Tibial artery (tissue), 4 donors: ENCODE measurements at regions not wholly inside any gene's neighbourhood (a gene's known extent, or its start where the extent isn't known, plus 50 kb on each side); places are given as distances from the start of the nearest gene placed in this dataset.
"Not testable (repeated sequence)": the region's sequence is repeated elsewhere in the genome, so short reads cannot be mapped to it uniquely, and the experiment has no call there.

Experiments
- DNase-seq, 2 donors: peaks; one replicate each; pipeline ENCODE4 v3.0.0-alpha.2; 2019
- H3K27ac ChIP-seq, 2 donors: fragments of 200-600 bp; sonication (generic) in 1 of 2; 1 replicate in 1 of 2; 2 replicates in 1 of 2; pipeline ENCODE4 v1.5.1; 2018 to 2019; ENCODE audit warnings: mild to moderate bottlenecking in 1 of 2
- H3K27me3 ChIP-seq, 2 donors: fragments of 200-600 bp; sonication (generic) in 1 of 2; one replicate each; pipeline versions ENCODE4 v1.5.1 to v1.6.0; 2016 to 2019
- H3K36me3 ChIP-seq, 3 donors: fragments of 200-600 bp; sonication (generic) in 2 of 3; one replicate each; pipeline ENCODE4 v1.5.1; 2016 to 2019; ENCODE audit warnings: mild to moderate bottlenecking in 2 of 3
- H3K4me1 ChIP-seq, 4 donors: fragments of 200-600 bp; sonication (generic) in 2 of 4; 1 replicate in 3 of 4; 2 replicates in 1 of 4; pipeline ENCODE4 v1.5.1; 2016 to 2019
- H3K4me3 ChIP-seq, 2 donors: fragments of 200-600 bp; sonication (generic) in 1 of 2; 1 replicate in 1 of 2; 2 replicates in 1 of 2; pipeline ENCODE4 v1.5.1; 2018 to 2019; ENCODE audit warnings: mild to moderate bottlenecking in 2 of 2
- H3K9me3 ChIP-seq, 3 donors: fragments of 200-600 bp; sonication (generic) in 1 of 3; one replicate each; pipeline ENCODE4 v1.5.1; 2016 to 2019
- intact Hi-C: fragments of 100-400 bp; cut with DNase I; formaldehyde crosslinking; loops from one replicate; pipeline ENCODE4 v1.15.0; 2023; ENCODE audit warnings: low total_unique reads
- TF ChIP-seq, protein P1 (sequence below), 2 experiments: fragments of 200-600 bp in 1 of 2; fragments of 450-650 bp in 1 of 2; IDR thresholded peaks; one replicate each; pipeline ENCODE4 v1.5.1; 2017 to 2019; ENCODE audit warnings: antibody characterized with exemption in 2 of 2, mild to moderate bottlenecking in 1 of 2, moderate library complexity in 1 of 2

DNA sequence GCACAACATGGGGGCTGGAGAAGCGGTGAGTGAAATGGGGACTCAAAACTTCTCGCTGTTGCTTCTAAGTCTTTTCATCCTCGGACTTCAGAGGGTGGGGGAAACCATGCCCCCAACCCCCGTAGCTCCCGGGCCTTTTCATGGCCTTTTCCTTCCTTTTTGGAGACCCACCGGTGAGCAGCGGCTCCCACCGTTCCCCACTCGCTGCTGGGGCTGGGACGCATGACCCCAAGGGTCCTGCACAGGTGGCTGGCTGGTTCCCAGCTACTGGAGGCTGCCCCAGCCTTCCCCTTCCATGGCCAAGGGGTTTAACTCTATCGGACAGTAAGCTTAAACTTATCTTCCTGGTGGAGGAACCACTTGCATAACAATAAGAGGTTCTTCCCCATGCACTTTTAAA is 194.3 kb upstream of the FERD3L start:
- H3K4me3 ChIP-seq, result no peak overlapping the region
- TF ChIP-seq, protein P1, sequence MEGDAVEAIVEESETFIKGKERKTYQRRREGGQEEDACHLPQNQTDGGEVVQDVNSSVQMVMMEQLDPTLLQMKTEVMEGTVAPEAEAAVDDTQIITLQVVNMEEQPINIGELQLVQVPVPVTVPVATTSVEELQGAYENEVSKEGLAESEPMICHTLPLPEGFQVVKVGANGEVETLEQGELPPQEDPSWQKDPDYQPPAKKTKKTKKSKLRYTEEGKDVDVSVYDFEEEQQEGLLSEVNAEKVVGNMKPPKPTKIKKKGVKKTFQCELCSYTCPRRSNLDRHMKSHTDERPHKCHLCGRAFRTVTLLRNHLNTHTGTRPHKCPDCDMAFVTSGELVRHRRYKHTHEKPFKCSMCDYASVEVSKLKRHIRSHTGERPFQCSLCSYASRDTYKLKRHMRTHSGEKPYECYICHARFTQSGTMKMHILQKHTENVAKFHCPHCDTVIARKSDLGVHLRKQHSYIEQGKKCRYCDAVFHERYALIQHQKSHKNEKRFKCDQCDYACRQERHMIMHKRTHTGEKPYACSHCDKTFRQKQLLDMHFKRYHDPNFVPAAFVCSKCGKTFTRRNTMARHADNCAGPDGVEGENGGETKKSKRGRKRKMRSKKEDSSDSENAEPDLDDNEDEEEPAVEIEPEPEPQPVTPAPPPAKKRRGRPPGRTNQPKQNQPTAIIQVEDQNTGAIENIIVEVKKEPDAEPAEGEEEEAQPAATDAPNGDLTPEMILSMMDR (IDR thresholded peaks at IDR 0.05), result no peak
- no peaks in the 10 kb centered on the region for H3K9me3 ChIP-seq
- no peaks in the 10 kb centered on the region for H3K4me1 ChIP-seq
- no peak overlapping the region for H3K27ac ChIP-seq
- DNase-seq, result no peak
- no peaks in the 10 kb centered on the region for H3K27me3 ChIP-seq
- no peaks in the 10 kb centered on the region for H3K36me3 ChIP-seq
- intact Hi-C loops, result no loop called here

GRCh38 chr7:19338512-19338911 is 193.3 kb upstream of the FERD3L start:
- H3K27ac ChIP-seq, intact Hi-C loops, H3K4me1 ChIP-seq, H3K9me3 ChIP-seq, H3K4me3 ChIP-seq, H3K27me3 ChIP-seq, H3K36me3 ChIP-seq, DNase-seq: not testable (repeated sequence)

- TF ChIP-seq, protein P1 (IDR thresholded peaks at IDR 0.05), result no peak
These were observed 191.7 kb upstream of the FERD3L start for GRCh38 chr7:19336836-19337383.

DNA sequence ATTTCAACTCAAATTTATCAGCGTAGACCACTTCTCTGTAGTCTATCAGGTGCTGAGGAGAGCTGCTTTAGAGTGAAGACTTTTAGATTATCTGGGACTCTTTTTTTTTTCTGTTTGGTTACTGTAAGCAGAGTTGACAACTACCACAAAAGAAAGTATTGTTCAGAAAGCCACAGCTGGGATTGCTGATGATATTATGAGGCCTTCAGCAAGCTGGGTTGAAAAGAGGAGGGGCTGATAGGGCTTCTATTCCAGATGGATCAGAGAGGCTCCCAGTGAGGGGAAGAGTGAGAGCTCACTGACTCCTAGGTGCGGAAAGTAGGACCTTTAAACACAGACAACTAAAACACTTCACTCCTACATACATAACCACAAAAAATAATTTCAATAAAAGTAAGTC is 188.5 kb upstream of the FERD3L start:
- Histone ChIP-seq H3K36me3 (no peaks in the 10 kb centered on the region), H3K9me3 (no peaks in the 10 kb centered on the region), H3K27ac (no peak overlapping the region), H3K4me1 (no peaks in the 10 kb centered on the region), H3K4me3 (no peak overlapping the region), H3K27me3 (no peaks in the 10 kb centered on the region)
- DNase-seq, result no peak
- TF ChIP-seq, protein P1 (IDR thresholded peaks at IDR 0.05), result no peak
- intact Hi-C loops, result no loop called here

More at GRCh38 chr7:19336836-19337383, 191.7 kb upstream of the FERD3L start:
- Histone ChIP-seq H3K9me3 (no peaks in the 10 kb centered on the region), H3K4me1 (no peaks in the 10 kb centered on the region), H3K27me3 (no peaks in the 10 kb centered on the region), H3K4me3 (no peak overlapping the region), H3K36me3 (no peaks in the 10 kb centered on the region), H3K27ac (no peak overlapping the region)
- intact Hi-C loops, result no loop called here
- DNase-seq, result no peak

- Histone ChIP-seq H3K36me3 (no peaks in the 10 kb centered on the region), H3K27me3 (no peaks in the 10 kb centered on the region), H3K4me1 (peaks cover 0 to 12% (median 2%) of the 10 kb centered on the region in 4 donors), H3K9me3 (no peaks in the 10 kb centered on the region), H3K4me3 (no peak overlapping the region), H3K27ac (no peak overlapping the region)
- intact Hi-C loops, result no loop called here
- TF ChIP-seq, protein P1 (IDR thresholded peaks at IDR 0.05), result no peak
- no peak for DNase-seq
These were observed 181.8 kb upstream of the FERD3L start for GRCh38 chr7:19327018-19327417.

- H3K4me3 ChIP-seq, result no peak overlapping the region
- no peak for DNase-seq
- H3K4me1 ChIP-seq, result peaks cover 0 to 5% (median under 1%) of the 10 kb centered on the region in 4 donors
- TF ChIP-seq, protein P1 (IDR thresholded peaks at IDR 0.05), result no peak
- H3K9me3 ChIP-seq, result no peaks in the 10 kb centered on the region
- no peaks in the 10 kb centered on the region for H3K27me3 ChIP-seq
- H3K36me3 ChIP-seq, result no peaks in the 10 kb centered on the region
- intact Hi-C loops, result no loop called here
- H3K27ac ChIP-seq, result no peak overlapping the region
These were observed 176.8 kb upstream of the FERD3L start for GRCh38 chr7:19322002-19322401.
